IMR-90 (cell line): ENCODE measurements at regions not wholly inside any gene's neighbourhood (a gene's known extent, or its start where the extent isn't known, plus 50 kb on each side); places are given as distances from the start of the nearest gene placed in this dataset.

Experiments
- ATAC-seq: fragments of 200-7000 bp; cut with Tn5 transposase; 2 replicates; pipeline ENCODE4 v1.9.1; 2020; ENCODE audit warnings: low read depth, mild to moderate bottlenecking, moderate library complexity
- BruUV-seq: library from RNA; stranded (reverse); fragments of 400-500 nt; replicated peaks from 2 replicates; lab custom pipeline; 2021; lab: Mats Ljungman, UMichigan
- CTCF ChIA-PET: fragments of 300-600 bp; formaldehyde crosslinking; extraction: SDS; loops from one replicate; lab custom pipeline; 2021; ENCODE audit warnings: antibody characterized with exemption; lab: Yijun Ruan, JAX
- POLR2A ChIA-PET: fragments of 300-600 bp; sonication (Branson Sonifier 250); formaldehyde crosslinking; loops from one replicate; lab custom pipeline; 2022; ENCODE audit warnings: antibody characterized with exemption; ENCODE audit not compliant: unreplicated experiment; lab: Charles Lee
- DNase-seq: peaks from one replicate; pipeline ENCODE4 v3.0.0; 2013
- H2AFZ ChIP-seq: replicated peaks from 2 replicates; pipeline ENCODE3; 2013; ENCODE audit warnings: low read length, mild to moderate bottlenecking; ENCODE audit not compliant: poor library complexity
- H2AK5ac ChIP-seq: 2 replicates; pipeline ENCODE4 v1.6.1; 2013; ENCODE audit warnings: low read depth, low read length, inconsistent platforms
- H2AK9ac ChIP-seq: replicated peaks from 2 replicates; pipeline ENCODE3; 2013; ENCODE audit warnings: mild to moderate bottlenecking, low read depth, low read length, moderate library complexity; ENCODE audit not compliant: poor library complexity
- H2BK120ac ChIP-seq: 2 replicates; pipeline ENCODE4 v1.6.1; 2013; ENCODE audit warnings: low read depth, low read length, inconsistent platforms
- H2BK15ac ChIP-seq: 3 replicates; pipeline ENCODE4 v1.6.1; 2013; ENCODE audit warnings: low read depth, low read length, inconsistent platforms
- H2BK20ac ChIP-seq: 2 replicates; pipeline ENCODE4 v1.6.1; 2013; ENCODE audit warnings: low read depth, mild to moderate bottlenecking, inconsistent platforms, low read length, moderate library complexity
- H2BK5ac ChIP-seq: 2 replicates; pipeline ENCODE4 v1.6.1; 2013; ENCODE audit warnings: mild to moderate bottlenecking, low read depth, low read length, inconsistent platforms; ENCODE audit not compliant: poor library complexity, severe bottlenecking
- H3K14ac ChIP-seq: replicated peaks from 2 replicates; pipeline ENCODE4 v1.6.1; 2013; ENCODE audit warnings: low read depth, low read length, inconsistent platforms
- H3K18ac ChIP-seq: 2 replicates; pipeline ENCODE4 v1.6.1; 2013; ENCODE audit warnings: low read depth, low read length, control low read depth
- H3K23ac ChIP-seq: 2 replicates; pipeline ENCODE4 v1.6.1; 2013; ENCODE audit warnings: low read depth, low read length, inconsistent platforms
- H3K27ac ChIP-seq: 2 replicates; pipeline ENCODE4 v1.5.1; 2013; ENCODE audit warnings: mild to moderate bottlenecking, control low read depth, low read length; ENCODE audit not compliant: insufficient read depth
- H3K27me3 ChIP-seq: 2 replicates; pipeline ENCODE4 v1.6.1; 2013; ENCODE audit warnings: low read length; ENCODE audit not compliant: control insufficient read depth, insufficient read depth
- H3K36me3 ChIP-seq: 2 replicates; pipeline ENCODE4 v1.6.1; 2013; ENCODE audit warnings: low read length, mixed read lengths; ENCODE audit not compliant: control insufficient read depth, insufficient read depth
- H3K4ac ChIP-seq: 2 replicates; pipeline ENCODE4 v1.6.1; 2013; ENCODE audit warnings: low read depth, low read length, inconsistent platforms
- H3K4me1 ChIP-seq: 2 replicates; pipeline ENCODE4 v1.6.1; 2013; ENCODE audit warnings: low read length, mixed read lengths; ENCODE audit not compliant: control insufficient read depth, insufficient read depth
- H3K4me2 ChIP-seq: 2 replicates; pipeline ENCODE4 v1.6.1; 2013; ENCODE audit warnings: low read depth, mild to moderate bottlenecking, control low read depth, low read length, moderate library complexity
- H3K4me3 ChIP-seq: 2 replicates; pipeline ENCODE4 v1.5.1; 2013; ENCODE audit warnings: low read depth, mild to moderate bottlenecking, control low read depth, low read length, moderate library complexity; ENCODE audit not compliant: insufficient read depth
- H3K56ac ChIP-seq: 2 replicates; pipeline ENCODE4 v1.6.1; 2013; ENCODE audit warnings: low read length, inconsistent platforms; ENCODE audit not compliant: insufficient read depth; ENCODE audit errors: extremely low read depth
- H3K79me1 ChIP-seq, 2 experiments: 2 replicates each; pipeline ENCODE4 v1.6.1; 2013; ENCODE audit warnings: low read length in 2 of 2, inconsistent platforms in 1 of 2, low read depth in 1 of 2
- H3K9ac ChIP-seq: 2 replicates; pipeline ENCODE4 v1.6.1; 2013; ENCODE audit warnings: low read depth, low read length, control low read depth
- H3K9me1 ChIP-seq: 2 replicates; pipeline ENCODE4 v1.6.1; 2013; ENCODE audit warnings: low read length, inconsistent platforms; ENCODE audit not compliant: insufficient read depth
- H3K9me3 ChIP-seq: 2 replicates; pipeline ENCODE4 v1.6.1; 2013; ENCODE audit warnings: low read length; ENCODE audit not compliant: control insufficient read depth, insufficient read depth
- H4K20me1 ChIP-seq: 2 replicates; pipeline ENCODE4 v1.6.1; 2013; ENCODE audit warnings: low read length, inconsistent platforms; ENCODE audit not compliant: insufficient read depth
- H4K5ac ChIP-seq: 2 replicates; pipeline ENCODE4 v1.6.1; 2013; ENCODE audit warnings: mild to moderate bottlenecking, low read depth, low read length, control low read depth
- H4K8ac ChIP-seq, 2 experiments: 2 replicates each; pipeline ENCODE4 v1.6.1; 2013; ENCODE audit warnings: low read depth in 2 of 2, low read length in 2 of 2, control low read depth in 1 of 2, inconsistent platforms in 1 of 2
- H4K91ac ChIP-seq: 2 replicates; pipeline ENCODE4 v1.6.1; 2013; ENCODE audit warnings: low read depth, low read length, inconsistent platforms; ENCODE audit not compliant: insufficient read depth
- CEBPB ChIP-seq: IDR thresholded peaks from 2 replicates; pipeline ENCODE4 v1.6.1; 2012; ENCODE audit warnings: low read depth, low read length, improper control_type of control experiment
- CHD1 ChIP-seq: IDR thresholded peaks from 2 replicates; pipeline ENCODE4 v1.6.1; 2012; ENCODE audit warnings: low read depth, low read length, improper control_type of control experiment
- MAZ ChIP-seq: IDR thresholded peaks from 2 replicates; pipeline ENCODE4 v1.6.1; 2012; ENCODE audit warnings: low read depth, mild to moderate bottlenecking, low read length, improper control_type of control experiment, moderate library complexity, borderline replicate concordance
- NFE2L2 ChIP-seq: fragments of 150-350 bp; IDR thresholded peaks from 2 replicates; pipeline ENCODE4 v1.6.1; 2016; ENCODE audit warnings: low read depth, mild to moderate bottlenecking, low read length
- SMC3 ChIP-seq: fragments of 150-350 bp; IDR thresholded peaks from 2 replicates; pipeline ENCODE4 v1.6.1; 2016; ENCODE audit warnings: low read depth, mild to moderate bottlenecking, antibody characterized with exemption, low read length, moderate library complexity
- WGBS, 2 experiments: methylation state at CpG; one replicate each; pipeline versions ENCODE4 v1.1.5 to v1.1.7; 2013; ENCODE audit warnings: missing lambda C conversion rate in 2 of 2; ENCODE audit not compliant: insufficient read length in 1 of 2; ENCODE audit errors: extremely low coverage in 2 of 2; 5-methylcytosine and 5-hydroxymethylcytosine counted together
- dilution Hi-C: fragments of 300-500 bp; cut with HindIII; formaldehyde crosslinking; loops from one replicate; pipeline ENCODE4 v1.14.3; 2018; ENCODE audit warnings: low sequenced_read_pairs; ENCODE audit not compliant: unreplicated experiment
- in situ Hi-C: fragments of 300-500 bp; cut with MboI; formaldehyde crosslinking; loops from 3 replicates; pipeline ENCODE4 v1.14.3; 2019; ENCODE audit warnings: low sequenced_read_pairs, inconsistent platforms, mixed read lengths
- intact Hi-C: fragments of 100-400 bp; cut with micrococcal nuclease; formaldehyde crosslinking; loops from 2 replicates; pipeline ENCODE4 v1.10.0; 2022
- TF ChIP-seq, protein P1 (sequence below): conservative IDR thresholded peaks from 2 replicates; pipeline ENCODE4 v1.5.1; 2012; ENCODE audit warnings: mild to moderate bottlenecking, low read depth, low read length, improper control_type of control experiment

DNA sequence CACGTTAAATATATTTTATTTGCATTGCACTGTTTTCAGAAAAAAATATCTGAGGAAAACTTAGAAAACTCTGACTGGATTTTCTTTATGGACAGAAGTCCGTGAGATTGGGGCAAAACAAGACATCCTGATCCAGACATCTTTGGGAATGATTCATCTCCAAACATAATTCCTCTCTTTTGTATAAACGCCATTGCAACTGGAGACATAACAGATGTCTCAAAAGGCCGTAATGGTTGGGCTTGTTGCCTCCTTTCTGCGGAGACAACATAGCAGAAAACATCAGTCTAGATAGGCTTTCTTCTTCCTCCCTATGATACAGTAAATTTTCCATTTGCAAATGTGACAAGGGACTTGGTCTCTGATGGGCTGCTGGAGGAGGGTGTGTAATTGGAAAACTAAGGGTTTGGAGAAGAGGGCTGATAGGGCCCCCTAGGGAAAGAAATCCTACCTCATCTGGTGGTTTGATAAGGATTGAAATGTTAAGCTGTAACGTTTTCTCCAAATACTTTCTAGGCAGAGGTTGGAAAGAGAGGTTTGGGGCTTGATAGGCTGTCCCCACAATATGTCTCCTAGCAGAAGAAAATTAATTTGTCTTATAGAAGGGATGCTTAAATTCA, 631.5 kb upstream of the ST8SIA4 start:
- no peak overlapping the region for H2BK5ac ChIP-seq
- no peaks in the 10 kb centered on the region for H3K79me1 ChIP-seq
- H3K4me1 ChIP-seq: no peaks in the 10 kb centered on the region
- no peak overlapping the region for H3K9ac ChIP-seq
- TF ChIP-seq, protein P1, sequence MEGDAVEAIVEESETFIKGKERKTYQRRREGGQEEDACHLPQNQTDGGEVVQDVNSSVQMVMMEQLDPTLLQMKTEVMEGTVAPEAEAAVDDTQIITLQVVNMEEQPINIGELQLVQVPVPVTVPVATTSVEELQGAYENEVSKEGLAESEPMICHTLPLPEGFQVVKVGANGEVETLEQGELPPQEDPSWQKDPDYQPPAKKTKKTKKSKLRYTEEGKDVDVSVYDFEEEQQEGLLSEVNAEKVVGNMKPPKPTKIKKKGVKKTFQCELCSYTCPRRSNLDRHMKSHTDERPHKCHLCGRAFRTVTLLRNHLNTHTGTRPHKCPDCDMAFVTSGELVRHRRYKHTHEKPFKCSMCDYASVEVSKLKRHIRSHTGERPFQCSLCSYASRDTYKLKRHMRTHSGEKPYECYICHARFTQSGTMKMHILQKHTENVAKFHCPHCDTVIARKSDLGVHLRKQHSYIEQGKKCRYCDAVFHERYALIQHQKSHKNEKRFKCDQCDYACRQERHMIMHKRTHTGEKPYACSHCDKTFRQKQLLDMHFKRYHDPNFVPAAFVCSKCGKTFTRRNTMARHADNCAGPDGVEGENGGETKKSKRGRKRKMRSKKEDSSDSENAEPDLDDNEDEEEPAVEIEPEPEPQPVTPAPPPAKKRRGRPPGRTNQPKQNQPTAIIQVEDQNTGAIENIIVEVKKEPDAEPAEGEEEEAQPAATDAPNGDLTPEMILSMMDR: no peak
- TF ChIP-seq CEBPB (no peak), MAZ (no peak), CHD1 (no peak), SMC3 (no peak), NFE2L2 (no peak)
- dilution Hi-C loops (no loop called here), in situ Hi-C loops (no loop called here), intact Hi-C loops (no loop called here)
- no peak for ATAC-seq
- H4K8ac ChIP-seq: no peak overlapping the region
- H3K36me3 ChIP-seq: no peaks in the 10 kb centered on the region
- no peak overlapping the region for H3K27ac ChIP-seq
- no peak overlapping the region for H2AK9ac ChIP-seq
- peak; percentile 14 for DNase-seq
- no peak overlapping the region for H2AFZ ChIP-seq
- no peak overlapping the region for H4K5ac ChIP-seq
- H3K4ac ChIP-seq: no peak overlapping the region
- no peak overlapping the region for H3K4me2 ChIP-seq
- no peak overlapping the region for H3K14ac ChIP-seq
- BruUV-seq: no TSS peak
- H3K9me1 ChIP-seq: no peaks in the 10 kb centered on the region
- H3K9me3 ChIP-seq: no peaks in the 10 kb centered on the region; the same call in 1 of the 2 replicates
- H4K91ac ChIP-seq: no peak overlapping the region
- no peak overlapping the region for H2BK120ac ChIP-seq
- H3K56ac ChIP-seq: no peak overlapping the region
- no peak overlapping the region for H2BK15ac ChIP-seq
- CTCF ChIA-PET: no interaction called here
- no peaks in the 10 kb centered on the region for H3K27me3 ChIP-seq
- H2AK5ac ChIP-seq: no peak overlapping the region
- H2BK20ac ChIP-seq: no peak overlapping the region
- H3K4me3 ChIP-seq: no peak overlapping the region
- no peak overlapping the region for H3K18ac ChIP-seq
- POLR2A ChIA-PET: no interaction called here
- H4K20me1 ChIP-seq: no peaks in the 10 kb centered on the region
- no CpG with 5 or more reads among the region's 6 CpGs for WGBS, 2 experiments
- H3K23ac ChIP-seq: no peak overlapping the region
